ENCODE measurements at regions not wholly inside any gene's neighbourhood (a gene's known extent, or its start where the extent isn't known, plus 50 kb on each side); places are given as distances from the start of the nearest gene placed in this dataset.

DNA sequence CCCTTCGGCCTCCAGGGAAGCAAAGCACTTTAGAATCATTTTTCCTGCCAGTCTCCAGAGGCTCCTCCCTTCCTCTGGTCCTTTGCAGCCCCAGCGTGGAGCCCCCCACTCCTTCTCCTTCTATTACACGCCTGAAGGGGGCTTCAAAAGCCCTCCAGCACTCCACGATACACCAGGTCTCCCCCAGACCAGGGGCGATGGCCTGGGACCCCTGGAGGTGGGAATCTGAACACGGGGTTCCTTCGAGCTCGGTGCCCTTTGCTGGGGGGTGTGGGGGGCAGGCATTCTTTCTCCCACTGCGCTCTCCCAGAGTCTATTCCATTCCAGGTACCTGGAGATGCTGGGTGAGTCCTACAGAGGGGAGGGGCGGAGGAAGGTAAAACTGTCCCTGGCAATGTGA is 97.6 kb downstream of the HMX1 start:
- intact Hi-C loops (cut with DNase I; ENCODE audit: low total_unique reads) = no loop called here
- Histone ChIP-seq H3K27ac (no peak overlapping the region), H3K27me3 (peaks cover 0 to 20% of the 10 kb centered on the region in 2 donors), H3K36me3 (no peaks in the 10 kb centered on the region), H3K4me1 (no peaks in the 10 kb centered on the region), H3K4me3 (no peak overlapping the region), H3K9me3 (no peaks in the 10 kb centered on the region)
- TF ChIP-seq CTCF (IDR thresholded peaks at IDR 0.05) = no peak
- peak in 1 of 2 donors; percentile 19 for DNase-seq

- TF ChIP-seq CTCF (IDR thresholded peaks at IDR 0.05) = no peak
- intact Hi-C loops (cut with DNase I; ENCODE audit: low total_unique reads) = no loop called here
- no peaks in the 10 kb centered on the region for H3K36me3 ChIP-seq
- DNase-seq = peak in 1 of 2 donors; percentile 53
- H3K27me3 ChIP-seq = peaks cover 0 to 25% of the 10 kb centered on the region in 2 donors
- H3K4me3 ChIP-seq = no peak overlapping the region
- H3K4me1 ChIP-seq = no peaks in the 10 kb centered on the region
- no peak overlapping the region for H3K27ac ChIP-seq
- H3K9me3 ChIP-seq = no peaks in the 10 kb centered on the region
Observed at GRCh38 chr4:8773124-8773931, 98.3 kb downstream of the HMX1 start.

- no peak for TF ChIP-seq CTCF (IDR thresholded peaks at IDR 0.05)
- H3K4me1 ChIP-seq = no peaks in the 10 kb centered on the region
- peak in 1 of 2 donors; percentile 49 for DNase-seq
- no peaks in the 10 kb centered on the region for H3K9me3 ChIP-seq
- H3K36me3 ChIP-seq = no peaks in the 10 kb centered on the region
- intact Hi-C loops (cut with DNase I; ENCODE audit: low total_unique reads) = no loop called here
- H3K27me3 ChIP-seq = peaks cover 0 to 31% of the 10 kb centered on the region in 2 donors
- H3K4me3 ChIP-seq = no peak overlapping the region
- H3K27ac ChIP-seq = no peak overlapping the region
Observed at GRCh38 chr4:8772499-8773123, 99.0 kb downstream of the HMX1 start.

- intact Hi-C loops (cut with DNase I; ENCODE audit: low total_unique reads) = no loop called here
- DNase-seq = peak in 1 of 2 donors; percentile 37
- TF ChIP-seq CTCF (IDR thresholded peaks at IDR 0.05) = no peak
Observed at GRCh38 chr4:8771666-8772065, 100.0 kb downstream of the HMX1 start.

GRCh38 chr4:8771258-8771590 is 100.4 kb downstream of the HMX1 start:
- no peak overlapping the region for H3K27ac ChIP-seq
- no peak for TF ChIP-seq CTCF (IDR thresholded peaks at IDR 0.05)
- H3K9me3 ChIP-seq = no peaks in the 10 kb centered on the region
- H3K36me3 ChIP-seq = no peaks in the 10 kb centered on the region
- intact Hi-C loops (cut with DNase I; ENCODE audit: low total_unique reads) = no loop called here
- DNase-seq = peak in 1 of 2 donors; percentile 58
- no peaks in the 10 kb centered on the region for H3K4me1 ChIP-seq
- H3K27me3 ChIP-seq = peaks cover 0 to 38% of the 10 kb centered on the region in 2 donors
- H3K4me3 ChIP-seq = no peak overlapping the region

More at GRCh38 chr4:8771666-8772065, 100.0 kb downstream of the HMX1 start:
- no peaks in the 10 kb centered on the region for H3K4me1 ChIP-seq
- no peaks in the 10 kb centered on the region for H3K36me3 ChIP-seq
- H3K9me3 ChIP-seq = no peaks in the 10 kb centered on the region
- H3K27me3 ChIP-seq = peaks cover 0 to 34% of the 10 kb centered on the region in 2 donors
- no peak overlapping the region for H3K27ac ChIP-seq
- no peak overlapping the region for H3K4me3 ChIP-seq
